ENCODE measurements at regions not wholly inside any gene's neighbourhood (a gene's known extent, or its start where the extent isn't known, plus 50 kb on each side); places are given as distances from the start of the nearest gene placed in this dataset.
"Not testable (repeated sequence)": the region's sequence is repeated elsewhere in the genome, so short reads cannot be mapped to it uniquely, and the experiment has no call there.

DNA sequence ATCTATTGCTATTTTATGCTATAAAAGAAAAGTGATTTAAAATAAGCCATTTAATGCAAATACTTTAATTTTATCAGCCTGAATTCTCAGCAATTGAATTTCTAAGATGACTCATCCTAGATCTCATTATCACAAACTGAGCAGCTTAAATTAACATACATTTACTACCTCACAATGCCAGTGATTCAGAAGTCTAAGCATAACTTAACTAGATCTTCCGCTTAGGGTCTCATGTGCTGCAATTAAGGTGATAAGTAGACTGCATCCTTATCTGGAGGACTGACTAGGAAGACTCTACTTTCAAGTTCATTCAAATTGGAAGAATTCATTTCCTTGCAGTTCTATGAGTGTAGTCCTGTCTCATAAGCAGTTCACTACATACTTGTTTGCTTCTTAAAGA is 286.6 kb downstream of the COL11A1 start:
- DNase-seq (ENCODE audit: low read depth in 4 of 4, low spot score in 3 of 4), result no peak

DNA sequence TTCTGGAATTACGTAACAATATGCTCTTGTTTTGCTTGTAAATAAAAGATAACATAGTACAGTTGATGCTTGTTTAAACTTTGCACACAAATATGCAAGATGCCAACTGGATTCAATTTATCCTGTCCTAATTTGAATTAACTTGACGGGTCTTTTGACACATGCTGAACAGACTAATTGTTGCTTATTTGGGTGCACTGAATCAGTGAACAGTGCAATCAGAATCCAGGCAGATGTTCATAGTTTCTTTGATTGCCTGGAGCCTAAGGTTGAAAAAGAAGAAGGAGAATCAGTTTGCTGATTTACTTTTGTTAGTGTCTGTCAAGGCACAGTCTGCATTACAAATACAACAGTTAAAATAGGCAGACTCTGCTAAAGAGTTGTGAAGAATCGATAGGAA is 307.9 kb downstream of the COL11A1 start:
- no peak for DNase-seq (ENCODE audit: low read depth in 4 of 4, low spot score in 3 of 4)

DNA sequence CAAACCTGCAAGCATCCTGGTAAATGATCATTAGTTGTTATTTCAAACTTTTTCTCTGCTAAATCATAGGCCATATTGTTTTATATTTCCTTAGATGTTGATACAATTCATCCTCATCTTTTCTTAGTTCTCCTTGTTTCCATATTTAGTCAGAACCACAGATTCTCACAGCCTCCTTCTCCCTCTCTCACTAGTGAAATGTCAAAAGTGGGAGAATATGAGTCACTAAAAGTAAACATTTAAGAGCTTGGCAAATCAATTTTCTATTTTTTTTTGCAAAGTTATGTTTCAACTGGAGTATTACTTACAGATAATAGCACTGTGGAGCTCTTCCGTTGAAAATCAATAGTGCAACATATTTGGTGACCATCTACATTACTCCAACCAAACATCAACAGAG is 308.8 kb downstream of the COL11A1 start:
- DNase-seq (ENCODE audit: low read depth in 4 of 4, low spot score in 3 of 4), result no peak

DNA sequence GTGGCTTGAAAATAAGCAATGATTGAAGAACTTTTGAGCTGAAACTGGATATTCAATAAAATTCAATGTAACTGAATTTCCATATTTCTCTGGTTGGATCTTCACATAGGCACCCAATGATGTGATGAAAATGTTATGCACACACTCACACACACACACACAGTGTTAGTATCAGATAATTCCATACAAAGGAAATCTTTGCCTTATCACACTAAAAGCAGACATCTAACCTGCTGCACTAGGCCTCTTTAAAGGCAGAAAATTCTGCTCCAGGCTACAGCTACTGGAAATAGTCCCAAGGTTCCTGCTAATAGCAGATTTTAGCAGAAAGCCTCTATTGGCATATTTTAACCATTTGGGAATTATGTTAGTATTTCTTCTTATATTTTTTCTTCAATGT is 309.6 kb downstream of the COL11A1 start:
- DNase-seq (ENCODE audit: low read depth in 4 of 4, low spot score in 3 of 4), result no peak

DNA sequence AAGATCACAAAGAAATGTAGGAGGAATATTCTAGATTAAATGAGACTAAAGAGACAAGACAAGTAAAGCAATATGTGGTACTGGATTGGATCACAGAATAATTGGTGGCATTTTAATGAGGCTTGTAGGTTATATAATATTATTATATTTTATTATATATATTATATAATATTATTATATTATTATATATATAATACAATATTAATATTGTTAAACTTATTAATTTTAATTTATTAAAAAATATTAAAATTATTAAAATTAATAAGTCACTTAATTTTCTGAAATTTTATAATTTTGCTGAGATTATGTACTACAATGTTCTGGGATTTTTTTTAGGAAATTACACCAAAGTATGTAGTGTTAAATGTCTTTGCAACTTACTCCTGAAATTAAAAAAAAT is 311.9 kb downstream of the COL11A1 start:
- no peak for DNase-seq (ENCODE audit: low read depth in 4 of 4, low spot score in 3 of 4)

DNA sequence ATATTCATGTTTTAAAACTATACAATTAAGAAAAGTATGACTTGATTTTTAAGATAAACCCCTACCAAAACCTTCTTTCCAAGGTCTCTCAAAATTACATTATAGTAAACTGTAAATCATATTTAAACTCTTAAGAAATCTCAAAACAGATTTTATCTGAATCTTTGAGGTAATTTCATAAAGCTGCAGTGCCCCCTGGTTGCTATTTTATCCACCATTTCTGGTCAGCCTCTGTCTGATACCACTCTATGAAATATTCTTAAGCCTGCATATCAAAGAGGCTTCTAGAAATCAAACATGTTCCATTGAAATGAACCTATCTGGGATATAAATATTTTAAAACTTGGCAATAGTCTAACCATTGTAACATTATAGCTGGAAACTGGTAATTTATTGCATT is 317.3 kb downstream of the COL11A1 start:
- no peak for DNase-seq (ENCODE audit: low read depth in 4 of 4, low spot score in 3 of 4)

DNA sequence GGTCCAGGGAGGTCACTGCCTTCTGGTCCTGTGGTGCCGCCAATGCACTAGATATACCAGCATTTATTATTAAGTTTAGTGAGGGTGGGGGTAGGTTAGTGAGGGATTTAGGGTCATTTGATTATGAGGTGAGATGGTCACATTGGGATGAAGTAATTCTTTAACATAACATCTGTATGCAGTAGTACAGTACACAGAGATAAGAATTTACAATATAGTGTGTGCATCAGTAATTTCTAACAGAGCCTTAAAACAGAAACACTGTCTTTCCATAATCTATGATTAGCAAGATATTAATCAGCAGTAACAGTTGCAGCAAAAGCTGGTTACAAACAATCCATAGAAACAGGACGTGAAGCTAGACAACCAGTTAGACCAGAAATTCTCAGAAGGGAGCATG is 318.4 kb downstream of the COL11A1 start:
- DNase-seq (ENCODE audit: low read depth in 4 of 4, low spot score in 3 of 4), result not testable (repeated sequence)

DNA sequence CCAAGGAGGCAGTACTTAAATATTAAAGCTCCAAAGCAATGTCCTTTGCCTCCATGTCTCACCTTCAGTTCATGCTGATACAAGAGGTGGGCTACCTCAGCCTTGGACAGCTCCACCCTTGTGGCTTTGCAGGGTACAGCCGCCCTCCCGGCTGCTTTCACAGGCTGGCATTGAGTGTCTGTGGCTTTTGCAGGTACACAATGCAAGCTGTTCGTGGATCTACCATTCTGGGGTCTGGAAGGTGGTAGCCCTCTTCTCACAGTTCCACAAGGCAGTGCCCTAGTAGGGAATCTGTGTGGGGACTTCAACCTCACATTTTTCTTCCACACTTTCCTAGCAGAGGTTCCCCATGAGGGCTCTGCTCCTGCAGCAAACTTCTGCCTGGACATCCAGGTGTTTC is 324.8 kb downstream of the COL11A1 start:
- no peak for DNase-seq (ENCODE audit: low read depth in 4 of 4, low spot score in 3 of 4)

DNA sequence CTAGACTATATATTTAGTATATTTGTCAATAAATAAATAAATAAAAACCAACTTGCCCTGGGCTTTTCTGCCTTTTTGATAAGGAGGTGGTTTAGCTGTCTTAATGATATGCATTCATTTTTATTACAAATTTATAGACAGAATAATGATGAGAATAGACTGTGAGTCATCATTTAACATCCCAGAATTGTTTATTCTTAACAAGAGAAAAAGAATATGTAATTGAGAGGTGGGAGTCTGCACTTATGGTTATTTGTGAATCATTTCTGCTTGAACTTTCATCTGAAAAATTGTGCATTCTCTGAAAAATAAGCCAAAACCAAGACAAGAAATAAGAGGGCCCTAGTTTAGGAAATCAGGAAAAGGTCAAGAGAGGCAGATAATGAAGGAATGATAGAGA is 326.2 kb downstream of the COL11A1 start:
- DNase-seq (ENCODE audit: low read depth in 4 of 4, low spot score in 3 of 4), result no peak

DNA sequence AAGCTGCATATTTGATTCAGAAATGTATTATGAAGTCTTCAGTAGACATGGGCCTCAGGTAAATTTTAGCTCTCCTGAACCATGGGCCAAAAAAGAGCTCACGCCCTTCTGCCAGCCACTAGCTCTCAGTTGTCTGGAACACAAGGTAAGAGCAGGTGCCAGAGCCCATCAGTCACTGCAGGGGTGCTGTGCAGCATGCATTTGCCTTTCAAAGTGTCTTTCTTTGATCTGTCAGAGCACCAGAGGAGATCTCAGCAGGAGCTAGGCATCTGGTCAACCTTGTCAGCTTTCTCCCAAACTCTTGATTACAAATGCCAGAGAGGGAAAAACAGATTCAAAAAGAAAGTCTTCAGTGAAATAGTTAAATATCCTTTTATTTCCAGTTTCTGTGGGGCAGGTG is 332.3 kb downstream of the COL11A1 start:
- no peak for DNase-seq (ENCODE audit: low read depth in 4 of 4, low spot score in 3 of 4)

DNA sequence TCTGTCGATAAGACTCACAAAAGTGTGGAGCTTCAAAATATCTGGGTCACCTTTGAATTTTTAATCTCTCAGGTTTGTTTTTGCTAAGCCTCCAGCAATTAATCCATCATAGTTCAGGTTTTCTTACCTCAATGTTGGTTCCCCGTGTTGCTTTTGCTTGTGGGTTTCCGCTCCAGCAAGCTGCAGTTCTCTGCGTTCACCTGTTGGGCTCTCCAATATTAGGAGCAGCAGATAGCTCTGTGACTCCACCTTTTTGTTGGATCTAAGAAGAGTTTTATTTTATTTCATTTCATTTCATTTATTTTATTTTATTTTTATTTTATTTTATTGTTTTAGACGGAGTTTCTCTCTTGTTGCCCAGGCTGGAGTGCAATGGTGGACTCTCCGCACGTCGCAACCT is 335.5 kb downstream of the COL11A1 start:
- no peak for DNase-seq (ENCODE audit: low read depth in 4 of 4, low spot score in 3 of 4)

DNA sequence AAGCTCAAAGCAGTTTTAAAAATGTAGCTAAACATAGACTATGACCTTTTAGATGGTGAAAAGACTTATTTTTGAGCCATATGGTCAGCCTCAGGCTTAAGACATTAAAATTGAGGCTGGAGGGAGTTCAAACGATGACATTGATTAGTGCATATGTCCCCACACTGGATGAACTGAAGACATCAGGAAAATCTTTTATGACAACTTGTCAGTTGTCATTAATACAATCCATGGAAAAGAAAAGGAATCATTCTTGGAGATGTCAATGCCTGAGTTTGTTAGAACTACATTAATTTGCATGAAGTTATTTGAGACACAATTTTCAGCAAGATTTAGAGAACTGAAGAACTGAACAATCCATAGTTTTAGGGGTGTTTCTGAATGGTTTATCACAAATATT is 349.9 kb downstream of the COL11A1 start:
- DNase-seq (ENCODE audit: low read depth in 4 of 4, low spot score in 3 of 4), result no peak

DNA sequence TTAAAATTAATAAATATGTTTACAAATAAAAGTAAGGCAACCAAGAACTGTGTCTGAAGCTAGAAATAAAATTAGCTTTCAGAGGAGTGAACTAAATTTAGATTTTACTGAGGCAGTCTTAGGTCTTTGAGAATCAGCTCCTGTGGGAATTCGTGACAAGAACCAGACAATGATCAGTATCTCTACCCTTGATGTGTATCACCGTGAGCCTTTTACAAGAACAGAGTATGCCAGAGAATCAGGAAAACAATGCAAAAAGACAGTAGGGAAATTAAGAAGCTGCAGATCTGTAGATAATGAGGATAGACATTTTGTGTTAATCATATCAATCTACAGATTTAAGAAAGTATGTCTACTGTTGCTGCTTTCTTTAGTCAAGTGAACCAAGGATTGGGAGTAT is 351.0 kb downstream of the COL11A1 start:
- no peak for DNase-seq (ENCODE audit: low read depth in 4 of 4, low spot score in 3 of 4)

DNA sequence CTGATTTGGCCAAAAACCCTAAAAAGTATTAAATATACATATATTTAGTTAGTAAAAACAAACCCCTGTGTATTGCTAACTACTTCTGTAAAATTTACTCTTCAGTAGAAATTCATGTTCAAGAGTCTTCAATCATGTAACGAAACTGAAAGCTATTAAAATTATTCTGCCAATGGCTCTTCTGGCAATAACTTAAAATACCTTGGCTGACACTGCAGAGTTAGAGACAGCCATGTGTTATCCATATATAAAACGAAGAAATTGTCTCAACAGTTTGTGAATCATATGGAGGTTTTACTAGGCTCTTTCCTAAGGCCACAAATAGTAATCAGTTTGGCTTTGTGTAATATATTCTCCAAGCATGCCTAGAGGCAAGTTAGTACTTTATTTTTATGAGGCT is 357.2 kb downstream of the COL11A1 start:
- DNase-seq (ENCODE audit: low read depth in 4 of 4, low spot score in 3 of 4), result no peak

DNA sequence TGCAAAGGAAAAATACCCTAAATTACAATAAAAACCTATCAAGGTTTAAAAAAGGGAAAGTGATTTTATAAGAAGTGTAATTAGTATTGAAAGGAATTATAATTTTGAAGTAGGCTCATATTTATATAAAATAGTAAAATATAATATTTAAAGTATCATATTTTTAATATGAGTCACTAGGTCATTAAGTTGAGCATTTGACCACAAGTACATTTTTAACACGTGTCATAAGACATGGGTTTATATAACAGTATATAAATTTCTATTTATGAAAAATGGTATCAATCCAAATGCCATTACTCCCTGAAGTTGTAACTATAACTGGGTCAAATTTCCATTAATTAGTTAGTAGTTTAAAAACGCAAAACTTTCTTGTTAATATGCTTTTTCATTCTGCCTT is 365.9 kb downstream of the COL11A1 start:
- no peak for DNase-seq (ENCODE audit: low read depth in 4 of 4, low spot score in 3 of 4)

DNA sequence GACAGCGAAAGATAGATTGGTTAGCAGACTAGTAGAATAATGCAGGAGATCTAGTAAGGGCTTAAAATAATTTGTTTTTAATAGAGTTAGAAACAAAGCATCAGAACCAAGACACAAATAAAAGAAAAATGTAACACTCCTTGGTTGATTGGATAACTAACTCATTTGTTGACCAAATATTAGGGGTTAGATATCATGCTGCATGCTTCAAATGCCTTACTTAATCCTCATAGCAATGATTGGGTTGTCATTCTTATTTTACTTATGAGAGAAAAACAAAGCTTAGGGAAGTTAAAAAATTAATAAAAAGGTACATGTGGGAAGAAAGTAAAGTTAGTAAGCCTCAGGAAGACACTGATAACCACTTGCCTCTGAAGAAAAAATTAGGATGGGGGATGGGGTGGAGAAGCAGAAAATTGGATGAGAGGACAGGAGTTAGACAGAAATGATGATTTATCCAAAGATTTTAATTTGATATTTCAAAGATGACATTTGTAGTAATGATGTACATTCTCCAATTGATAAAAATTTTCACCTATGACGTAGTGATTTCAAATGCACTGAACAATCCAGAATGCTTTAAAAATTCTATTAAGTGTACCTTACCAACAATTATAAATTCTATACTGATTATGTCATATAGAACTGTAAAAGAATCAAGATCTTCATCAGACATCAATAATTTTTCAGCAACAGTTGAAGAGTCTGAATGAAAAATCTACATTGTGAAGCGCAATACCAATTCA is 374.7 kb downstream of the COL11A1 start:
- no peak for DNase-seq (ENCODE audit: low read depth in 4 of 4, low spot score in 3 of 4)

DNA sequence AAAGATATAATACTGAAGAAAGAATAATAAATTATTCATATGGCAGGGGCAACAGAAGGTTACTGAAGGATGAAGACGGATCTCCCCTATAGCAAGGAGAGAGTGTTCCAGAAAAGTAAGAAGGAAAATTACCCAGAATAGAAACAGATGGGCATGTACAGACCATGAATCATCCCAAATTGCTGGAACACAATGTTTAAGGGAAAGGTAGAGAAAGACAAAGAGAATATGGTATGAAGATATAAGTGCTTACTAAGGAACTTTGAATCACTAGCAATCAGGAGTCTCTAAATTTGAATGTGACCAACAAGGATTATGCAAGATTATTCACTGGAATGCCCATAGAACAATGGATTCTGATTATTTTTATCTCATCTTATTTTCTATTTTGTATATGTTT is 375.4 kb downstream of the COL11A1 start:
- DNase-seq (ENCODE audit: low read depth in 4 of 4, low spot score in 3 of 4), result no peak

DNA sequence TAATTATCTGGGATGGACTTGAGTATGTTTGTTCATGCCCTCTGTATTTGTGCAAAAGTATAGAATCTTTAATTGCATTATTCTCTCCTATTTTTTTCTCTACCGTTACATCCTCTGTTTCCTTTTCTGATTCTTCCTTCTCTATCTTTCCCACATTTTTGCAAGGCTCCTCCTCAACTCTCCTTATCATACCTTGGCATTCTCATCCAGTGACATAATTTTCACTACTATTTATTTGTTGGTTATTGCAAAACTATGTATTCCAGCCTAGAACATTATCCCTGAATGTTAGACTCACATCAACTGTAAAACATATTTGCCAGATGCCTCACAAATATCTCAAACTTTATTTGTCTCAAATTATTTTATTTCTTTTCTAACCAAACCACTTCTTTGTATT is 381.9 kb downstream of the COL11A1 start:
- no peak for DNase-seq (ENCODE audit: low read depth in 4 of 4, low spot score in 3 of 4)

DNA sequence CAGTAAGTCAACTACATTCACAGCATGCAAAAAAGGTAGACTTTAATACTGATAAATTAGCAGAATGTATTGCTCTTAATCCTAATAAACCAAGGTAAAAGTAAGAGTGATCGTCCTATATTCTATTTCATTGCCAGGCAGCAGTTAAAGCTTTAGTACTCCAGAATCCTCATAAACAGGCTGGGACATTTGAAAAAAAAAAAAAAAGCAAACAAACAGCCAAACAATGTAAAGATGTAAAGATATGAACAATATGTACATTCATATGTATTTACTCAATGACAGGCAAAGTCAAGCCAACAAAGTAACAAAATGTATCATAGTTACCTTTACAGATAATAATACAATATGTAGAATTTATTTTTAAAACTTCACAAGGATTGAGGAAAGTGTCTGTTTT is 383.6 kb downstream of the COL11A1 start:
- no peak for DNase-seq (ENCODE audit: low read depth in 4 of 4, low spot score in 3 of 4)

DNA sequence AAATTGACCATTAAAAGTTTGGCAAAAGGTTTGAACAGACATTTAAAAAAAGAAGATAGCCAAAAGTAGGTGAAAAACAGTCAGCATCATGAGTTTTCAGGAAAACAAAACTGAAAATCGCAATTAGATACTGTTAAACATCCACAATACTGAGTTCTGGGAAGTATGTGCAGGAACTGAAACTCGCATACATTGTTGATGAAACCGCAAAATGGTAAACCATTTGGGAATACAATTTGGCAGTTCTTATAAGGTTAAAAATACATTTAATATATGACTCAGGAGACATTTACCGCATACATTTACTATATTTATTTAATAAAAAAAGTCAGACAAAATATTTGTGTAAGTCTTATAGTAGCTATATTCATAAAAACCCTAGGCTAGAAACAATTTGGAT is 393.2 kb downstream of the COL11A1 start:
- no peak for DNase-seq (ENCODE audit: low read depth in 4 of 4, low spot score in 3 of 4)

DNA sequence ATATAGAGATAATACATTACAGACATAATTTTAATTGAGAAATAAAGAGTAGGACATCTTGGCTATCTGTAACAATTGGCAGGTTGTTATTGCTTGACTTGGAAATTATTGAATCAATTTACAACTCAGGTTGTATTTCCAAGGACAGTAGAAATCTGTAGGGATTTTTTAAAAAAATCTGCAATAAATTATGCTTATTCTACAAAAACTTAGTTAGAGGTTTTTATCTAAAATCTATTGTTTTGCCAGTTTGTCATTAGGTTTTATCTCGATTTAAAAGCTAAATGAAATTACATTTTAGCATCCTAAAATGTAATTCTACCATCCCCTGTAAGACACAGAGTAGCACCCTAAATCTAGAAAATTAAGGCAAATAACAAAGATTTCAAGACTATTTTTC is 408.8 kb downstream of the COL11A1 start:
- no peak for DNase-seq (ENCODE audit: low read depth in 4 of 4, low spot score in 3 of 4)

DNA sequence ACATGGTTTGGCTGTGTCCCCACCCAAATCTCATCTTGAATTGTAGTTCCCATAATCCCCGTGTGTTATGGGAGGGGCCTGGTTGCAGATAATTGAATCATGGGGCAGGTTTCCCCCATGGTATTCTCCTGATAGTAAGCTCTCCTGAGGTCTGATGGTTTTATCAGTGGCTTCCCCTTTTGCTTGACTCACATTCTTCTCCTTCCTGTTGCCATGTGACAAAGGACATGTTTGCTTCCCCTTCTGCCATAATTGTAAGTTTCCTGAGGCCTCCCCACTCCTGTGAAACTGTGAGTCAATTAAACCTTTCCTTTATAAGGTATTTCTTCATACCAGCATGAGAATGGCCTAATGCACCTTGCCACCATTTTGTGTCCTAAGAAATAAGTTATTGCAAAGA is 415.0 kb downstream of the COL11A1 start:
- DNase-seq (ENCODE audit: low read depth in 4 of 4, low spot score in 3 of 4), result no peak

DNA sequence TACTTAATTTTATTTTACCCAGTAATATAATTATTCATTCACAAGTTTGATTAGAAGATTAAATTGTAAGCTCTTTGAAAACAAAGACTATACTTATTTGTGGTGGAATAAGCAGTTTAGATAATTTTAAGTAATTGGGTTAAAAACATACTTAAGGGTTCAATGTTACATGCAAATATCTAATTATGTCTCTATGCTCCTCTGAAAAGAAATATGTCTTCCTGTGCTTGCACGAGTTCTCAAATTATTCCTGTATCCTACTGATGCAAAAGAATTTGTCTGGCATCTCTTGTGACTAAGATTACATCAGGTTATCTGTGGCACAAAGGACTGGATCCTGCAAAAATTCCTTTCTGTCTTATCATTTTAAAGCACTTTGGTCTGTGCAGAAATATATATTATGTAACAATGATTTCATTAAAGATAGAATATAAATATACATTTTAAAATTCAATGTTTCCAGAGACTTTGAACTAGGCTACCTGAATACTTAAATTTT is 416.7 kb downstream of the COL11A1 start:
- no peak for DNase-seq (ENCODE audit: low read depth in 4 of 4, low spot score in 3 of 4)

All from left renal pelvis (tissue), 4 donors.